ENCODE measurements at regions not wholly inside any gene's neighbourhood (a gene's known extent, or its start where the extent isn't known, plus 50 kb on each side); places are given as distances from the start of the nearest gene placed in this dataset.

- TF ChIP-seq, protein P1, sequence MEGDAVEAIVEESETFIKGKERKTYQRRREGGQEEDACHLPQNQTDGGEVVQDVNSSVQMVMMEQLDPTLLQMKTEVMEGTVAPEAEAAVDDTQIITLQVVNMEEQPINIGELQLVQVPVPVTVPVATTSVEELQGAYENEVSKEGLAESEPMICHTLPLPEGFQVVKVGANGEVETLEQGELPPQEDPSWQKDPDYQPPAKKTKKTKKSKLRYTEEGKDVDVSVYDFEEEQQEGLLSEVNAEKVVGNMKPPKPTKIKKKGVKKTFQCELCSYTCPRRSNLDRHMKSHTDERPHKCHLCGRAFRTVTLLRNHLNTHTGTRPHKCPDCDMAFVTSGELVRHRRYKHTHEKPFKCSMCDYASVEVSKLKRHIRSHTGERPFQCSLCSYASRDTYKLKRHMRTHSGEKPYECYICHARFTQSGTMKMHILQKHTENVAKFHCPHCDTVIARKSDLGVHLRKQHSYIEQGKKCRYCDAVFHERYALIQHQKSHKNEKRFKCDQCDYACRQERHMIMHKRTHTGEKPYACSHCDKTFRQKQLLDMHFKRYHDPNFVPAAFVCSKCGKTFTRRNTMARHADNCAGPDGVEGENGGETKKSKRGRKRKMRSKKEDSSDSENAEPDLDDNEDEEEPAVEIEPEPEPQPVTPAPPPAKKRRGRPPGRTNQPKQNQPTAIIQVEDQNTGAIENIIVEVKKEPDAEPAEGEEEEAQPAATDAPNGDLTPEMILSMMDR (conservative IDR thresholded peaks at IDR 0.05; ENCODE audit: low read length), result no peak
- no peak for TF ChIP-seq EZH2phosphoT487 (IDR thresholded peaks at IDR 0.05; ENCODE audit: borderline replicate concordance)
These were observed 57.5 kb downstream of the SCN11A start for GRCh38 chr3:38994251-38994650.

All from Loucy (cell line).